K562 (cell line): ENCODE measurements at regions not wholly inside any gene's neighbourhood (a gene's known extent, or its start where the extent isn't known, plus 50 kb on each side); places are given as distances from the start of the nearest gene placed in this dataset.

ENCODE experiments used
- ATAC-seq: fragments of 200-7000 bp; cut with Tn5 transposase; 3 replicates; pipeline ENCODE4 v1.9.1; 2020; ENCODE audit warnings: moderate library complexity
- BruUV-seq: library from RNA; stranded (reverse); fragments of 400-500 nt; replicated peaks from 2 replicates; lab custom pipeline; 2021; lab: Mats Ljungman, UMichigan
- CTCF ChIA-PET: fragments of 300-600 bp; formaldehyde crosslinking; extraction: SDS; loops from one replicate; lab custom pipeline; 2021; ENCODE audit warnings: low intra/inter-chr PET ratio; lab: Yijun Ruan, JAX
- POLR2A ChIA-PET: fragments of 300-600, 350-650 bp; sonication (Branson Sonifier 250); formaldehyde crosslinking; extraction: SDS; loops from one replicate; lab custom pipeline; 2021; ENCODE audit warnings: antibody characterized with exemption, inconsistent platforms; lab: Yijun Ruan, JAX
- DNase-seq, 4 experiments: peaks; one replicate each; pipeline versions ENCODE4 v3.0.0 to v3.0.0-alpha.2; 2011 to 2018; ENCODE audit warnings: low spot score in 3 of 4, mixed read lengths in 3 of 4; ENCODE audit errors: extremely low read depth in 1 of 4
- FAIRE-seq: peaks from 2 replicates; lab custom pipeline; 2011; peaks lifted over from hg19 to GRCh38; lab: Jason Lieb, UNC
- H2AFZ ChIP-seq: 2 replicates; pipeline ENCODE4 v1.6.0; 2011; ENCODE audit warnings: low read depth, low read length, control low read depth, inconsistent platforms
- H3K27ac ChIP-seq: fragments of 200-600 bp; 3 replicates; pipeline ENCODE4 v1.8.0; 2011; ENCODE audit warnings: low read depth, mild to moderate bottlenecking, control low read depth, inconsistent platforms, low read length, moderate library complexity, mixed read lengths; ENCODE audit errors: extremely low read depth
- H3K27me3 ChIP-seq, 2 experiments: fragments of 300-600 bp in 1 of 2; 2 replicates in 1 of 2; 3 replicates in 1 of 2; pipeline versions ENCODE4 v1.6.0 to v1.8.0; 2011; ENCODE audit warnings: inconsistent platforms in 2 of 2, low read length in 2 of 2, mild to moderate bottlenecking in 1 of 2, mixed read lengths in 1 of 2, moderate library complexity in 1 of 2; ENCODE audit not compliant: control insufficient read depth in 2 of 2, insufficient read depth in 2 of 2
- H3K36me3 ChIP-seq: fragments of 300-600 bp; 3 replicates; pipeline ENCODE4 v1.8.0; 2011; ENCODE audit warnings: mild to moderate bottlenecking, low read length, inconsistent platforms; ENCODE audit not compliant: control insufficient read depth, insufficient read depth
- H3K4me1 ChIP-seq, 2 experiments: fragments of 200-600 bp in 1 of 2; replicated peaks in 1 of 2; 2 replicates in 1 of 2; 3 replicates in 1 of 2; pipeline versions ENCODE4 v1.5.1 to v1.8.0; 2011; ENCODE audit warnings: inconsistent platforms in 2 of 2, low read length in 2 of 2, mild to moderate bottlenecking in 1 of 2, mixed read lengths in 1 of 2, moderate library complexity in 1 of 2; ENCODE audit not compliant: control insufficient read depth in 2 of 2, insufficient read depth in 2 of 2
- H3K4me2 ChIP-seq: 2 replicates; pipeline ENCODE4 v1.6.1; 2011; ENCODE audit warnings: low read length, control low read depth, inconsistent platforms, mixed read lengths; ENCODE audit not compliant: insufficient read depth
- H3K4me3 ChIP-seq: fragments of 200-600 bp; sonication (generic), shearing (Covaris generic); 2 replicates; pipeline ENCODE4 v1.5.1; 2016; ENCODE audit warnings: control low read depth, inconsistent platforms
- H3K79me2 ChIP-seq: fragments of 200-600 bp; 3 replicates; pipeline ENCODE4 v1.8.0; 2011; ENCODE audit warnings: low read length, inconsistent platforms; ENCODE audit not compliant: control insufficient read depth, insufficient read depth
- H3K9ac ChIP-seq, 2 experiments: 2 replicates each; pipeline versions ENCODE4 v1.6.0 to v1.6.1; 2011; ENCODE audit warnings: low read depth in 2 of 2, low read length in 2 of 2, control low read depth in 1 of 2, inconsistent platforms in 1 of 2, mild to moderate bottlenecking in 1 of 2, mixed read lengths in 1 of 2; ENCODE audit not compliant: insufficient read depth in 1 of 2
- H3K9me1 ChIP-seq: one replicate; pipeline ENCODE4 v1.6.0; 2011; ENCODE audit warnings: inconsistent platforms, mild to moderate bottlenecking, low read length, moderate library complexity; ENCODE audit not compliant: control insufficient read depth, insufficient read depth
- H3K9me3 ChIP-seq: replicated peaks from 2 replicates; pipeline ENCODE4 v1.5.1; 2011; ENCODE audit warnings: low read depth, low read length, inconsistent platforms; ENCODE audit not compliant: control insufficient read depth, insufficient read depth
- H4K20me1 ChIP-seq: replicated peaks from 2 replicates; pipeline ENCODE4 v1.6.1; 2011; ENCODE audit warnings: low read length, inconsistent platforms, mixed read lengths; ENCODE audit not compliant: control insufficient read depth, insufficient read depth
- AFF4 ChIP-seq: sonication (generic); formaldehyde crosslinking; IDR thresholded peaks from 2 replicates; pipeline ENCODE4 v1.8.0; 2023; ENCODE audit warnings: mild to moderate bottlenecking, missing genetic modification reagents
- CTCF ChIP-seq, 3 experiments: IDR thresholded peaks in 2 of 3; conservative IDR thresholded peaks in 1 of 3; 2 replicates each; pipeline ENCODE4 v1.5.1; 2011 to 2012; ENCODE audit warnings: low read length in 3 of 3, mild to moderate bottlenecking in 3 of 3, control low read depth in 2 of 3, improper control_type of control experiment in 1 of 3, inconsistent platforms in 1 of 3, low read depth in 1 of 3, mixed read lengths in 1 of 3, moderate library complexity in 1 of 3; ENCODE audit not compliant: insufficient read depth in 2 of 3
- E2F1 ChIP-seq: sonication (generic); formaldehyde crosslinking; IDR thresholded peaks from 2 replicates; pipeline ENCODE4 v1.8.1; 2023; ENCODE audit warnings: mild to moderate bottlenecking, missing genetic modification reagents, moderate library complexity
- ETS2 ChIP-seq: IDR thresholded peaks from 2 replicates; pipeline ENCODE4 v1.6.1; 2016; ENCODE audit warnings: borderline replicate concordance, missing genetic modification characterization, mild to moderate bottlenecking, moderate library complexity, missing compliant biosample characterization; ENCODE audit not compliant: poor library complexity, severe bottlenecking
- GABPB2 ChIP-seq: fragments of 250-450 bp; sonication (Bioruptor Pico); conservative IDR thresholded peaks from 2 replicates; pipeline ENCODE4 v1.5.1; 2021; ENCODE audit warnings: mild to moderate bottlenecking
- HMG20A ChIP-seq: fragments of 450-650 bp; formaldehyde crosslinking; conservative IDR thresholded peaks from 2 replicates; pipeline ENCODE4 v1.4.0; 2020; ENCODE audit warnings: mild to moderate bottlenecking, mixed read lengths
- KAT2B ChIP-seq: IDR thresholded peaks from one replicate; pipeline ENCODE4 v1.6.1; 2012; ENCODE audit warnings: low read depth, mild to moderate bottlenecking, control low read depth, inconsistent platforms, low read length, moderate library complexity
- KLF6 ChIP-seq: fragments of 250-450 bp; sonication (Bioruptor Pico); IDR thresholded peaks from 2 replicates; pipeline ENCODE4 v1.4.0; 2020; ENCODE audit warnings: mild to moderate bottlenecking, moderate library complexity, borderline replicate concordance
- LARP7 ChIP-seq: fragments of 450-650 bp; IDR thresholded peaks from 2 replicates; pipeline ENCODE4 v1.6.1; 2016
- MYNN ChIP-seq, 2 experiments: sonication (generic); formaldehyde crosslinking in 1 of 2; IDR thresholded peaks; 2 replicates each; pipeline versions ENCODE4 v1.5.0 to v1.6.1; 2016 to 2020; ENCODE audit warnings: antibody characterized with exemption in 1 of 2, missing genetic modification reagents in 1 of 2
- NCOA6 ChIP-seq: fragments of 450-650 bp; IDR thresholded peaks from 2 replicates; pipeline ENCODE4 v1.6.1; 2017; ENCODE audit warnings: mild to moderate bottlenecking
- NFE2 ChIP-seq: IDR thresholded peaks from 2 replicates; pipeline ENCODE4 v1.6.1; 2014; ENCODE audit warnings: antibody characterized with exemption, low read depth
- PHF20 ChIP-seq: fragments of 450-650 bp; IDR thresholded peaks from 2 replicates; pipeline ENCODE4 v1.6.1; 2018; ENCODE audit not compliant: partially characterized antibody
- TAF7 ChIP-seq: fragments of 450-650 bp; IDR thresholded peaks from 2 replicates; pipeline ENCODE4 v1.6.1; 2016; ENCODE audit warnings: missing genetic modification characterization, missing compliant biosample characterization
- TARDBP ChIP-seq: fragments of 450-650 bp; IDR thresholded peaks from 2 replicates; pipeline ENCODE4 v1.6.1; 2016
- ZNF165 ChIP-seq: fragments of 250-450 bp; sonication (Bioruptor Pico); IDR thresholded peaks from 2 replicates; pipeline ENCODE4 v1.4.0; 2020; ENCODE audit warnings: borderline replicate concordance
- ZNF41 ChIP-seq: fragments of 250-450 bp; sonication (Bioruptor Pico); conservative IDR thresholded peaks from 2 replicates; pipeline ENCODE4 v1.4.0; 2020; ENCODE audit warnings: mild to moderate bottlenecking
- WGBS: fragments of 100-300 bp; shearing (Covaris generic); methylation state at CpG from one replicate; pipeline ENCODE4 v1.1.6; 2016; ENCODE audit warnings: low coverage, mixed read lengths; ENCODE audit not compliant: insufficient coverage; ENCODE audit errors: missing lambda C conversion rate; 5-methylcytosine and 5-hydroxymethylcytosine counted together
- in situ Hi-C: fragments of 300-500 bp; cut with MboI; formaldehyde crosslinking; loops from 4 replicates; pipeline ENCODE4 v1.15.0; 2018; ENCODE audit warnings: inconsistent platforms, mixed read lengths
- intact Hi-C: fragments of 100-400 bp; cut with micrococcal nuclease; formaldehyde crosslinking; loops from 2 replicates; pipeline ENCODE4 v1.14.2; 2022

- POLR2A ChIA-PET, result interaction anchor here (1.1 kb wide), 1 partner anchor 9 kb away, joined by 3 read pairs; no protein-coding TSS in a partner anchor
- WGBS, result 0% methylated on average over 2 of the region's 2 CpGs
- no peak overlapping the region for H2AFZ ChIP-seq
- in situ Hi-C loops (loop anchor here (10.0 kb wide), 1 partner anchor 47 kb away; no protein-coding TSS in a partner anchor), intact Hi-C loops (no loop called here)
- no peaks in the 10 kb centered on the region for H3K36me3 ChIP-seq
- FAIRE-seq (no peak), ATAC-seq (no peak), DNase-seq (no peak)
- H3K9me3 ChIP-seq, result no peaks in the 10 kb centered on the region; the same call in 1 of the 2 replicates
- H3K4me1 ChIP-seq, result no peaks in the 10 kb centered on the region
- BruUV-seq, result no TSS peak
- H3K4me3 ChIP-seq, result no peak overlapping the region
- no peaks in the 10 kb centered on the region for H3K27me3 ChIP-seq
- H4K20me1 ChIP-seq, result no peaks in the 10 kb centered on the region
- no peaks in the 10 kb centered on the region for H3K9me1 ChIP-seq
- H3K4me2 ChIP-seq, result no peak overlapping the region
- no peaks in the 10 kb centered on the region for H3K79me2 ChIP-seq
- H3K9ac ChIP-seq, result no peak overlapping the region
- CTCF ChIA-PET, result no interaction called here
- no peak overlapping the region for H3K27ac ChIP-seq
- TF ChIP-seq GABPB2 (CRISPR knock-in tag) (no peak), ETS2 (tag) (no peak), LARP7 (no peak), E2F1 (CRISPR knock-in tag) (no peak), MYNN (IDR thresholded peaks at IDR 0.05) (no peak), MYNN (CRISPR knock-in tag; IDR thresholded peaks at IDR 0.05) (no peak), PHF20 (no peak), NCOA6 (no peak), TARDBP (no peak), ZNF41 (CRISPR knock-in tag) (no peak), NFE2 (no peak), HMG20A (CRISPR knock-in tag) (no peak), TAF7 (tag) (no peak), ZNF165 (no peak), KAT2B (no peak), AFF4 (CRISPR knock-in tag) (no peak), KLF6 (CRISPR knock-in tag) (no peak), CTCF (IDR thresholded peaks at IDR 0.05 in 2 of 3, conservative IDR thresholded peaks at IDR 0.05 in 1 of 3; ENCODE audit: insufficient read depth in 2 of 3, low read depth in 1 of 3, low read length in 3 of 3) (no peak)
Observed at GRCh38 chr5:27821681-27822080, 783.3 kb upstream of the CDH9 start.
